Activated CD4-positive, alpha-beta T cell treated with anti-CD3 and anti-CD28 coated beads for 48 hours (primary cell): ENCODE measurements at regions not wholly inside any gene's neighbourhood (a gene's known extent, or its start where the extent isn't known, plus 50 kb on each side); places are given as distances from the start of the nearest gene placed in this dataset.

Source experiments
- DNase-seq: peaks from one replicate; pipeline ENCODE4 v3.0.0-alpha.2; 2020

- DNase-seq: no peak
These were observed 259.4 kb downstream of the EPM2A start for GRCh38 chr6:145475794-145476396.

- no peak for DNase-seq
These were observed 255.3 kb downstream of the EPM2A start for GRCh38 chr6:145480024-145480423.

GRCh38 chr6:145483191-145483996 lies 251.9 kb downstream of the EPM2A start:
- DNase-seq: no peak

GRCh38 chr6:145485288-145485687 lies 250.0 kb downstream of the EPM2A start:
- no peak for DNase-seq

GRCh38 chr6:145486306-145486705 lies 249.0 kb downstream of the EPM2A start:
- DNase-seq: no peak

GRCh38 chr6:145489583-145489982 lies 245.7 kb downstream of the EPM2A start:
- DNase-seq: no peak

GRCh38 chr6:145490068-145490467 lies 245.3 kb downstream of the EPM2A start:
- no peak for DNase-seq

- DNase-seq: no peak
These were observed 244.2 kb downstream of the EPM2A start for GRCh38 chr6:145491126-145491525.

GRCh38 chr6:145497006-145497405 lies 238.3 kb downstream of the EPM2A start:
- no peak for DNase-seq

GRCh38 chr6:145498425-145498824 lies 236.9 kb downstream of the EPM2A start:
- DNase-seq: no peak

GRCh38 chr6:145502416-145502815 lies 232.9 kb downstream of the EPM2A start:
- DNase-seq: no peak

- DNase-seq: no peak
These were observed 229.2 kb downstream of the EPM2A start for GRCh38 chr6:145506136-145506535.

- DNase-seq: no peak
These were observed 228.8 kb downstream of the EPM2A start for GRCh38 chr6:145506565-145506964.

- no peak for DNase-seq
These were observed 228.1 kb downstream of the EPM2A start for GRCh38 chr6:145507239-145507638.

GRCh38 chr6:145508107-145508506 lies 227.2 kb downstream of the EPM2A start:
- DNase-seq: no peak

- DNase-seq: no peak
These were observed 217.8 kb downstream of the EPM2A start for GRCh38 chr6:145517492-145517891.

GRCh38 chr6:145525038-145525437 lies 210.3 kb downstream of the EPM2A start:
- no peak for DNase-seq

GRCh38 chr6:145529582-145529981 lies 205.7 kb downstream of the EPM2A start:
- no peak for DNase-seq

GRCh38 chr6:145530454-145530853 lies 204.9 kb downstream of the EPM2A start:
- no peak for DNase-seq

GRCh38 chr6:145531032-145531431 lies 204.3 kb downstream of the EPM2A start:
- DNase-seq: no peak

- DNase-seq: no peak
These were observed 203.5 kb downstream of the EPM2A start for GRCh38 chr6:145531822-145532221.

- no peak for DNase-seq
These were observed 203.0 kb downstream of the EPM2A start for GRCh38 chr6:145532361-145532760.

GRCh38 chr6:145534989-145535388 lies 200.3 kb downstream of the EPM2A start:
- no peak for DNase-seq

- no peak for DNase-seq
These were observed 196.3 kb downstream of the EPM2A start for GRCh38 chr6:145538989-145539388.

- no peak for DNase-seq
These were observed 195.5 kb downstream of the EPM2A start for GRCh38 chr6:145539831-145540230.
